ENCODE measurements at regions not wholly inside any gene's neighbourhood (a gene's known extent, or its start where the extent isn't known, plus 50 kb on each side); places are given as distances from the start of the nearest gene placed in this dataset.

- TF ChIP-seq, protein P1, sequence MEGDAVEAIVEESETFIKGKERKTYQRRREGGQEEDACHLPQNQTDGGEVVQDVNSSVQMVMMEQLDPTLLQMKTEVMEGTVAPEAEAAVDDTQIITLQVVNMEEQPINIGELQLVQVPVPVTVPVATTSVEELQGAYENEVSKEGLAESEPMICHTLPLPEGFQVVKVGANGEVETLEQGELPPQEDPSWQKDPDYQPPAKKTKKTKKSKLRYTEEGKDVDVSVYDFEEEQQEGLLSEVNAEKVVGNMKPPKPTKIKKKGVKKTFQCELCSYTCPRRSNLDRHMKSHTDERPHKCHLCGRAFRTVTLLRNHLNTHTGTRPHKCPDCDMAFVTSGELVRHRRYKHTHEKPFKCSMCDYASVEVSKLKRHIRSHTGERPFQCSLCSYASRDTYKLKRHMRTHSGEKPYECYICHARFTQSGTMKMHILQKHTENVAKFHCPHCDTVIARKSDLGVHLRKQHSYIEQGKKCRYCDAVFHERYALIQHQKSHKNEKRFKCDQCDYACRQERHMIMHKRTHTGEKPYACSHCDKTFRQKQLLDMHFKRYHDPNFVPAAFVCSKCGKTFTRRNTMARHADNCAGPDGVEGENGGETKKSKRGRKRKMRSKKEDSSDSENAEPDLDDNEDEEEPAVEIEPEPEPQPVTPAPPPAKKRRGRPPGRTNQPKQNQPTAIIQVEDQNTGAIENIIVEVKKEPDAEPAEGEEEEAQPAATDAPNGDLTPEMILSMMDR (IDR thresholded peaks at IDR 0.05), result no peak
- TF ChIP-seq POLR2A (IDR thresholded peaks at IDR 0.05; ENCODE audit: low read length) (no peak), RAD21 (conservative IDR thresholded peaks at IDR 0.05 in 1 of 2, IDR thresholded peaks at IDR 0.05 in 1 of 2) (no peak)
These were observed 260.3 kb upstream of the TNC start for GRCh38 chr9:115378241-115378640.
